SK-N-MC (cell line): ENCODE measurements at regions not wholly inside any gene's neighbourhood (a gene's known extent, or its start where the extent isn't known, plus 50 kb on each side); places are given as distances from the start of the nearest gene placed in this dataset.
"Not testable (repeated sequence)": the region's sequence is repeated elsewhere in the genome, so short reads cannot be mapped to it uniquely, and the experiment has no call there.

Experiments
- DNase-seq: peaks from one replicate; pipeline ENCODE4 v3.0.0-alpha.2; 2011; ENCODE audit warnings: low read depth, low spot score
- H3K27ac ChIP-seq: fragments of 200-600 bp; sonication (generic); 2 replicates; pipeline ENCODE4 v1.5.1; 2016; ENCODE audit warnings: mixed run types
- H3K36me3 ChIP-seq: fragments of 200-600 bp; sonication (generic); 2 replicates; pipeline ENCODE4 v1.6.1; 2017; ENCODE audit warnings: antibody characterized with exemption, low read length, mixed read lengths; ENCODE audit not compliant: insufficient read depth
- H3K4me3 ChIP-seq: fragments of 200-600 bp; sonication (generic); 2 replicates; pipeline ENCODE4 v1.5.1; 2016
- H3K9ac ChIP-seq: fragments of 200-600 bp; sonication (generic); 2 replicates; pipeline ENCODE4 v1.8.0; 2017; ENCODE audit warnings: mixed run types, mixed read lengths; ENCODE audit not compliant: insufficient read length
- H3K9me3 ChIP-seq: fragments of 200-600 bp; sonication (generic); 2 replicates; pipeline ENCODE4 v1.6.1; 2017; ENCODE audit warnings: low read depth, mild to moderate bottlenecking, antibody characterized with exemption, low read length, moderate library complexity, mixed read lengths
- EZH2 ChIP-seq: fragments of 200-600 bp; sonication (generic); IDR thresholded peaks from one replicate; pipeline ENCODE4 v1.6.1; 2017; ENCODE audit warnings: antibody characterized with exemption
- FOXP2 ChIP-seq: optimal IDR thresholded peaks from 2 replicates; pipeline ENCODE3; 2011; ENCODE audit warnings: mild to moderate bottlenecking, moderate library complexity; ENCODE audit not compliant: insufficient read depth; ENCODE audit errors: extremely low read length, control extremely low read depth
- POLR2AphosphoS5 ChIP-seq: IDR thresholded peaks from 2 replicates; pipeline ENCODE4 v1.6.1; 2012; ENCODE audit warnings: mild to moderate bottlenecking, low read depth, low read length, borderline replicate concordance

- Histone ChIP-seq H3K9ac (no peak overlapping the region), H3K9me3 (no peaks in the 10 kb centered on the region), H3K4me3 (no peak overlapping the region), H3K36me3 (no peaks in the 10 kb centered on the region), H3K27ac (no peak overlapping the region)
- DNase-seq, result no peak
- TF ChIP-seq FOXP2 (no peak), EZH2 (no peak), POLR2AphosphoS5 (no peak)
Measured at GRCh38 chr18:59038295-59039039, 101.2 kb upstream of the SEC11C start.

DNA sequence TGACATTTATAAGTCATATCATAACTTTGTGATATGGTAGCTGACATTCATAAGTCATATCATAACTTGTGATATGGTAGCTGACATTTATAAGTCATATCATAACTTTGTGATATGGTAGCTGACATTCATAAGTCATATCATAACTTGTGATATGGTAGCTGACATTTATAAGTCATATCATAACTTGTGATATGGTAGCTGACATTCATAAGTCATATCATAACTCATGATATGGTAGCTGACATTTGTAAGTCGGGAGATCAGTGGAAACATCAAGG lies 100.7 kb upstream of the SEC11C start:
- H3K36me3 ChIP-seq, H3K9me3 ChIP-seq, DNase-seq, H3K27ac ChIP-seq, H3K9ac ChIP-seq, H3K4me3 ChIP-seq: not testable (repeated sequence)

GRCh38 chr18:59039449-59039848 lies 100.2 kb upstream of the SEC11C start:
- no peak for TF ChIP-seq POLR2AphosphoS5
- no peak for TF ChIP-seq FOXP2
- no peak for TF ChIP-seq EZH2

DNA sequence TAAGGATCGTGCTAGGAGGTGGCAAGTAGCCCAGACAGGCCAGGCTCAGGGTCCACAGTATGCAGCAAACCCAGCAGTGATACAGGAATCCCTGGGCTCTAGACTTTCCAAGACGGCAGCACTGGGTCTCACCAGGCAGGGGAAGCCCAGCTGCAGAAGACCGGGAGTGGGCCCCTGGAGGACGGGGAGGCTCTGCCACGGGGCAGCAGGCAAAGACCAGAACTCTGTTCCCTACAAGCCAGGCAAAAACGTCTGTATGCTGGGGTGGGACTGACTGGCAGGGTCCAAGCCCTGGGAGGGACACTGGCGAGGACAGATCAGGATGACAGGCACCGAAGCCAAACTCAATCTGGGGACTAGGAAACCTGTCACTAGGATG lies 98.9 kb upstream of the SEC11C start:
- Histone ChIP-seq H3K9ac (no peak overlapping the region), H3K9me3 (no peaks in the 10 kb centered on the region), H3K4me3 (no peak overlapping the region), H3K36me3 (no peaks in the 10 kb centered on the region), H3K27ac (no peak overlapping the region)
- no peak for TF ChIP-seq EZH2
- no peak for TF ChIP-seq FOXP2
- TF ChIP-seq POLR2AphosphoS5, result no peak
- no peak for DNase-seq

More at GRCh38 chr18:59039449-59039848, 100.2 kb upstream of the SEC11C start:
- no peak overlapping the region for H3K9ac ChIP-seq
- DNase-seq, result no peak
- no peaks in the 10 kb centered on the region for H3K9me3 ChIP-seq
- H3K4me3 ChIP-seq, result no peak overlapping the region
- no peak overlapping the region for H3K27ac ChIP-seq
- no peaks in the 10 kb centered on the region for H3K36me3 ChIP-seq

DNA sequence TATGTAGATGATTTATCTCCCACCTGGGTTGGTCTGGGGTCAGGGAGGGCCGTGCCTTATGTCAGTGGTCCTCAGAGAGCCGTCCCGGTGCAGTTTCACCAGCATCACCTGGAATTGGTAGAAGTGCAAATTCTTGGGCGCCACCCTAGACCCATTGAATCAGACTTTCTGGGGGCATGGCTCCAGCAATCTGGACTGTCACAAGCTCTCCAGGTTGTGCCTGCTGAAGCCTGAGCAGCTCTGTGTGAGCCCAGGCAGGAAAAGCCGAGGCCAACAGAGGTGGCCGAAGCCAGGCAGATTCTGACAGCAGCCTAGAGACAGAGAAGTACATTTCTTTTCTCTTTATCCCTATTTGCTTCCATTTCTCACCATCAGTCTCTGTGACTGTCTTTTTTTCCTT lies 98.4 kb upstream of the SEC11C start:
- Histone ChIP-seq H3K9ac (no peak overlapping the region), H3K4me3 (no peak overlapping the region), H3K9me3 (no peaks in the 10 kb centered on the region), H3K36me3 (no peaks in the 10 kb centered on the region), H3K27ac (no peak overlapping the region)
- no peak for DNase-seq
- no peak for TF ChIP-seq EZH2
- TF ChIP-seq FOXP2, result no peak
- TF ChIP-seq POLR2AphosphoS5, result no peak

- TF ChIP-seq FOXP2 (no peak), POLR2AphosphoS5 (no peak), EZH2 (no peak)
- no peaks in the 10 kb centered on the region for H3K36me3 ChIP-seq
- H3K9me3 ChIP-seq, result no peaks in the 10 kb centered on the region
- H3K4me3 ChIP-seq, result no peak overlapping the region
- DNase-seq, result no peak
- H3K27ac ChIP-seq, result peak overlapping the region; percentile 83
- H3K9ac ChIP-seq, result no peak overlapping the region
Measured at GRCh38 chr18:59041819-59042815, 97.6 kb upstream of the SEC11C start.

GRCh38 chr18:59044855-59045254 lies 94.8 kb upstream of the SEC11C start:
- Histone ChIP-seq H3K27ac (no peak overlapping the region), H3K9ac (no peak overlapping the region), H3K4me3 (no peak overlapping the region), H3K9me3 (no peaks in the 10 kb centered on the region), H3K36me3 (no peaks in the 10 kb centered on the region)
- no peak for DNase-seq
- TF ChIP-seq EZH2 (no peak), FOXP2 (no peak), POLR2AphosphoS5 (no peak)

DNA sequence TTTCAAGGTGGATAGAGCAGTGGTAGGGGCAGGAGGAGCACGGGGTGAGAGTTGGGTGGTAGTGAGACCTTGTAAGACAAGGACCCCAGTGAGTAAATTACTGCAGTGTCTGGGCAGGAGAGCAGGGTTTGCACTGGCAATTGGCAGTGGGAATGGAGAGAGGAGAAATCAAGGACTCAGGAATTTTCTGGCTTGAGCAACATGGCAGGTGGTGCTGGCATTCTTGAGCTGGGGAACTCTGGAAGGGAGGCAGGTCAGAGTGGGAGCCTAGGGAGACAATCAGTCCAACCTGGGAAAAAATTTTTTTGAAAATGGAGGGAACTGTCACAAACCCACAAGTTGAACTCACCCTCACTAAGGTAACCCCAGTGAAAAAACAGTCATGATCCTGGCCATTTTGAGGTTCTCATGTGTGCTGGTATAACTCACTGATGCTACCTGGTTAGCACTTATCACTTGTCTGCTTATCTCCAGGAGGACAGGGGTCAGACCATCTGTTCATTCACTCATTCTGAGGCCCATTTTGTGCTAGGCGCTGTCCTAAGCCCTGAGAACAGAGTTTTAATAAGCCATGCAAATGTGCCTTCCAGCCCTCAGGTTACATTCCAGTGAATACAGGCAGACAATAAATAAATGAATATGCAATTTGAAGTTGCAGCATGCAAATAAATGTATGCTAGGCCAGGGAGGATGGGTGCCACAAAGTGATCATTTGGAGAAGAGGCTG lies 92.2 kb upstream of the SEC11C start:
- Histone ChIP-seq H3K9ac (no peak overlapping the region), H3K9me3 (no peaks in the 10 kb centered on the region), H3K27ac (no peak overlapping the region), H3K36me3 (no peaks in the 10 kb centered on the region), H3K4me3 (no peak overlapping the region)
- no peak for DNase-seq
- no peak for TF ChIP-seq POLR2AphosphoS5
- no peak for TF ChIP-seq EZH2
- TF ChIP-seq FOXP2, result no peak
